Erythroblast (primary cell): ENCODE measurements at regions not wholly inside any gene's neighbourhood (a gene's known extent, or its start where the extent isn't known, plus 50 kb on each side); places are given as distances from the start of the nearest gene placed in this dataset.

Experiments used
- GATA1 ChIP-seq: IDR thresholded peaks from 2 replicates; pipeline ENCODE4 v1.6.1; 2011; ENCODE audit warnings: low read depth, mild to moderate bottlenecking, control low read depth, low read length, moderate library complexity
- POLR2A ChIP-seq: IDR thresholded peaks from 2 replicates; pipeline ENCODE4 v1.6.1; 2011; ENCODE audit warnings: mild to moderate bottlenecking, low read length

DNA sequence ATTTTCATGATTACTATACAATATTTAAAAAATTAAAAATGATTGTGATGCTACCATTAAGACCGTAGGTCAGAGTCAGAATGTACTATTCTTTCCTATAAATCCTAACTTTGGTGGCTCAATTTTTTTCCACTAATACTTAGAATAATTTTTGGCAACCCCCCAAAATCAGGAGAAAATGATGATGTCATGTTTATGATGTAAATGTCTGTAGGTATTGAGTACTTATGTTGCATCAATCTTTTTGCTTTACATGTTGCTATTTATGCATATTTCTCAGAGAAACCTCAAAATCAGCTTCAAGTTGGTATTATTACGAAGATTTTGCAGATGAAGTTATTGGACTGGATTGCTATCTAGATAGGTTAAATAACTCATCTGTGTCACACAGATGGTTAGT lies 371.2 kb downstream of the ADGRL2 start:
- TF ChIP-seq POLR2A: no peak
- no peak for TF ChIP-seq GATA1
